ENCODE measurements at regions not wholly inside any gene's neighbourhood (a gene's known extent, or its start where the extent isn't known, plus 50 kb on each side); places are given as distances from the start of the nearest gene placed in this dataset.

GRCh38 chr6:33923857-33924514 lies 120.2 kb upstream of the MLN start:
- DNase-seq (ENCODE audit: low read depth): no peak

- no peak for DNase-seq (ENCODE audit: low read depth)
Observed at GRCh38 chr6:33921745-33922144, 117.9 kb upstream of the MLN start.

- no peak for DNase-seq (ENCODE audit: low read depth)
Observed at GRCh38 chr6:33918175-33918695, 114.4 kb upstream of the MLN start.

- no peak for DNase-seq (ENCODE audit: low read depth)
Observed at GRCh38 chr6:33915134-33915533, 111.3 kb upstream of the MLN start.

GRCh38 chr6:33914645-33915044 lies 110.8 kb upstream of the MLN start:
- DNase-seq (ENCODE audit: low read depth): no peak

- DNase-seq (ENCODE audit: low read depth): no peak
Observed at GRCh38 chr6:33912195-33912594, 108.4 kb upstream of the MLN start.

- no peak for DNase-seq (ENCODE audit: low read depth)
Observed at GRCh38 chr6:33911488-33911887, 107.7 kb upstream of the MLN start.

GRCh38 chr6:33910594-33910993 lies 106.8 kb upstream of the MLN start:
- no peak for DNase-seq (ENCODE audit: low read depth)

- DNase-seq (ENCODE audit: low read depth): no peak
Observed at GRCh38 chr6:33909737-33910136, 105.9 kb upstream of the MLN start.

GRCh38 chr6:33908025-33908424 lies 104.2 kb upstream of the MLN start:
- DNase-seq (ENCODE audit: low read depth): no peak

GRCh38 chr6:33907227-33907626 lies 103.4 kb upstream of the MLN start:
- no peak for DNase-seq (ENCODE audit: low read depth)

GRCh38 chr6:33906439-33906838 lies 102.6 kb upstream of the MLN start:
- no peak for DNase-seq (ENCODE audit: low read depth)

- no peak for DNase-seq (ENCODE audit: low read depth)
Observed at GRCh38 chr6:33905071-33905609, 101.3 kb upstream of the MLN start.

- no peak for DNase-seq (ENCODE audit: low read depth)
Observed at GRCh38 chr6:33904747-33905065, 100.9 kb upstream of the MLN start.

GRCh38 chr6:33904050-33904746 lies 100.4 kb upstream of the MLN start:
- DNase-seq (ENCODE audit: low read depth): no peak

- DNase-seq (ENCODE audit: low read depth): no peak
Observed at GRCh38 chr6:33903579-33903978, 99.8 kb upstream of the MLN start.

- no peak for DNase-seq (ENCODE audit: low read depth)
Observed at GRCh38 chr6:33902457-33902853, 98.7 kb upstream of the MLN start.

- no peak for DNase-seq (ENCODE audit: low read depth)
Observed at GRCh38 chr6:33901822-33902456, 98.1 kb upstream of the MLN start.

GRCh38 chr6:33898771-33899170 lies 95.0 kb upstream of the MLN start:
- no peak for DNase-seq (ENCODE audit: low read depth)

- no peak for DNase-seq (ENCODE audit: low read depth)
Observed at GRCh38 chr6:33897189-33897780, 93.5 kb upstream of the MLN start.

GRCh38 chr6:33896391-33897188 lies 92.8 kb upstream of the MLN start:
- no peak for DNase-seq (ENCODE audit: low read depth)

GRCh38 chr6:33895988-33896387 lies 92.2 kb upstream of the MLN start:
- no peak for DNase-seq (ENCODE audit: low read depth)
